Left lung (tissue), 4 donors: ENCODE measurements at regions not wholly inside any gene's neighbourhood (a gene's known extent, or its start where the extent isn't known, plus 50 kb on each side); places are given as distances from the start of the nearest gene placed in this dataset.

Source experiments
- ATAC-seq: fragments of 200-7000 bp; cut with Tn5 transposase; one replicate; pipeline ENCODE4 v1.9.1; 2020; ENCODE audit warnings: moderate library complexity
- DNase-seq, 4 donors: peaks; one replicate each; pipeline ENCODE4 v3.0.0-alpha.2; 2013 to 2020
- H3K27ac ChIP-seq, 2 donors: fragments of 200-600 bp; sonication (generic) in 1 of 2; one replicate each; pipeline versions ENCODE4 v1.5.0 to v1.8.0; 2020 to 2021
- H3K27me3 ChIP-seq, 2 donors: fragments of 200-600 bp; sonication (generic) in 1 of 2; one replicate each; pipeline versions ENCODE4 v1.5.0 to v1.8.0; 2020 to 2021
- H3K36me3 ChIP-seq, 2 donors: fragments of 200-600 bp; sonication (generic) in 1 of 2; one replicate each; pipeline versions ENCODE4 v1.5.0 to v1.8.0; 2020 to 2021
- H3K4me1 ChIP-seq, 2 donors: fragments of 200-600 bp; one replicate each; pipeline ENCODE4 v1.8.0; 2021
- H3K4me3 ChIP-seq, 2 donors: fragments of 200-600 bp; sonication (generic) in 1 of 2; one replicate each; pipeline versions ENCODE4 v1.5.0 to v1.8.0; 2020 to 2021; ENCODE audit warnings: mild to moderate bottlenecking in 1 of 2
- H3K9me3 ChIP-seq, 2 donors: fragments of 200-600 bp; sonication (generic) in 1 of 2; one replicate each; pipeline versions ENCODE4 v1.5.0 to v1.8.0; 2020 to 2021
- intact Hi-C, 2 donors: fragments of 100-400 bp; cut with DNase I; formaldehyde crosslinking; loops; one replicate each; pipeline versions ENCODE4 v1.11.2 to v1.14.2; 2022
- TF ChIP-seq, protein P1 (sequence below), 2 donors: fragments of 200-600 bp; sonication (generic) in 1 of 2; IDR thresholded peaks; one replicate each; pipeline versions ENCODE4 v1.5.0 to v1.8.0; 2021; ENCODE audit warnings: antibody characterized with exemption in 2 of 2
- donor health status: DM: no; HTN: yes; CAD: no.
- donor health status: DM: no; HTN: no; CAD: no.

GRCh38 chr14:34250959-34251358 is 211.1 kb downstream of the SPTSSA start:
- H3K27ac ChIP-seq: no peak overlapping the region
- no peak for ATAC-seq
- no peaks in the 10 kb centered on the region for H3K27me3 ChIP-seq
- no peak for DNase-seq
- no peaks in the 10 kb centered on the region for H3K36me3 ChIP-seq
- no peaks in the 10 kb centered on the region for H3K4me1 ChIP-seq
- intact Hi-C loops: no loop called here
- no peak overlapping the region for H3K4me3 ChIP-seq
- no peaks in the 10 kb centered on the region for H3K9me3 ChIP-seq
- TF ChIP-seq, protein P1, sequence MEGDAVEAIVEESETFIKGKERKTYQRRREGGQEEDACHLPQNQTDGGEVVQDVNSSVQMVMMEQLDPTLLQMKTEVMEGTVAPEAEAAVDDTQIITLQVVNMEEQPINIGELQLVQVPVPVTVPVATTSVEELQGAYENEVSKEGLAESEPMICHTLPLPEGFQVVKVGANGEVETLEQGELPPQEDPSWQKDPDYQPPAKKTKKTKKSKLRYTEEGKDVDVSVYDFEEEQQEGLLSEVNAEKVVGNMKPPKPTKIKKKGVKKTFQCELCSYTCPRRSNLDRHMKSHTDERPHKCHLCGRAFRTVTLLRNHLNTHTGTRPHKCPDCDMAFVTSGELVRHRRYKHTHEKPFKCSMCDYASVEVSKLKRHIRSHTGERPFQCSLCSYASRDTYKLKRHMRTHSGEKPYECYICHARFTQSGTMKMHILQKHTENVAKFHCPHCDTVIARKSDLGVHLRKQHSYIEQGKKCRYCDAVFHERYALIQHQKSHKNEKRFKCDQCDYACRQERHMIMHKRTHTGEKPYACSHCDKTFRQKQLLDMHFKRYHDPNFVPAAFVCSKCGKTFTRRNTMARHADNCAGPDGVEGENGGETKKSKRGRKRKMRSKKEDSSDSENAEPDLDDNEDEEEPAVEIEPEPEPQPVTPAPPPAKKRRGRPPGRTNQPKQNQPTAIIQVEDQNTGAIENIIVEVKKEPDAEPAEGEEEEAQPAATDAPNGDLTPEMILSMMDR (IDR thresholded peaks at IDR 0.05): no peak

DNA sequence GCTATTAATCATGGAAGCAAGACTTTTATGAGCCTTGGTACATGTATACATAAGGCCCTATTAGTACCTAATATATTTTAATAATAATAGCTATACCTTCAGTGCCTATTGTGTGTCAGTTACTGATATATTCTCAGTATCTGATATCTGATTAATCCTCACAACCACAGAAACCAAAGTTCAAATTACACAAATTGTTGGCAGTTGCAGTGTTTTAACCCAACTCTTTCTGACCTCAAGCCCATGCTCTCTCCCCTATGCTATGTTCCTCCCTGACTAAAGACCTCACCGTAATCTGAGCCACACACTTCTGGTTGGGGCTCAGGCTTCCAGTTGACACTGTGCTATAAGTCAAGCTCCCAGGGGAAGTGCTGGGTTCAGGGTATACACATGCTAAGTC is 214.4 kb downstream of the SPTSSA start:
- no peaks in the 10 kb centered on the region for H3K4me1 ChIP-seq
- TF ChIP-seq, protein P1 (IDR thresholded peaks at IDR 0.05): no peak

DNA sequence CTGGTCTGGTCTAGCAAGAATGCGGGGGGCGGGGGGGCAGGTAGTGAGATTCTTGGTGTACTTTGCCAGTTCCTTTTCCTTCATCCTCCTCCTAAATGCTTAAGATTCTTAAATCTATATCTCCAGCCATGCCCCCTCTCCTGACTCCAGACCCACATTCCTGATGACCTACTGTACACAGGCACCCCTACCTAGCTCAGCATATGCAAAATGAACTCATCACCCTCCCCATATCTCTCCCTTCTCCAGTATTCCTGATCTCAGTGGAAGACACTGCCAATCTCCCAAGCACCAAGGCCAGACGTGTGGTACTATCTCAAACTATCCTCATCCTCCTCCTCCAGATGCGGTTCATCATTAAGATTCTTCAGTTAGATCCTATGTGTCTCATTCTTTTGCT is 215.8 kb downstream of the SPTSSA start:
- Histone ChIP-seq H3K36me3 (no peaks in the 10 kb centered on the region), H3K4me3 (no peak overlapping the region), H3K27me3 (no peaks in the 10 kb centered on the region), H3K4me1 (no peaks in the 10 kb centered on the region), H3K9me3 (no peaks in the 10 kb centered on the region), H3K27ac (no peak overlapping the region)
- TF ChIP-seq, protein P1 (IDR thresholded peaks at IDR 0.05): no peak
- intact Hi-C loops: no loop called here
- no peak for DNase-seq
- ATAC-seq: no peak

More for the DNA sequence above, 214.4 kb downstream of the SPTSSA start:
- intact Hi-C loops: no loop called here
- no peak for ATAC-seq
- Histone ChIP-seq H3K4me3 (no peak overlapping the region), H3K27ac (no peak overlapping the region), H3K27me3 (no peaks in the 10 kb centered on the region), H3K36me3 (no peaks in the 10 kb centered on the region), H3K9me3 (no peaks in the 10 kb centered on the region)
- DNase-seq: no peak

GRCh38 chr14:34243401-34243800 is 218.6 kb downstream of the SPTSSA start:
- no peaks in the 10 kb centered on the region for H3K4me1 ChIP-seq
- DNase-seq: no peak
- H3K36me3 ChIP-seq: no peaks in the 10 kb centered on the region
- H3K27ac ChIP-seq: no peak overlapping the region
- no peak for ATAC-seq
- H3K9me3 ChIP-seq: no peaks in the 10 kb centered on the region
- no peaks in the 10 kb centered on the region for H3K27me3 ChIP-seq
- intact Hi-C loops: no loop called here
- TF ChIP-seq, protein P1 (IDR thresholded peaks at IDR 0.05): no peak
- no peak overlapping the region for H3K4me3 ChIP-seq

DNA sequence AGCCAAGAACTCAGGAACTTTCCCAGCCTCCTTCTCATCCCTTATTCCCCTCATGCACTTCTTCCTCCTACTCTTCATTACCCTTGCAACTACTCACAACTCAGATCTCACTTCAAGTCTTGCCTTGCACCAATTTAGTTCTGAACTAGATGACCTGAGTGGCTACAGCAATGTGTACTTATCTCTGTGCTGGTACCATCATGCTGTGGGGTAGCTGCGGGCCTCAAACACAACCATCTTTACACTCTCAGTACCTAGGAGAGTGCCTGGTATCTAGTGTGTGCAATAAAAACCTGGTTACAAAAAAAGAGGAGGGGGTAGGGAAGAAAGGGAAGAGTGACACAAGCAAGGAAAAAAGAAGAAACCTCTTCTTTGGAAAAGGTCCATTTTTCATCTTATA is 219.0 kb downstream of the SPTSSA start:
- H3K4me1 ChIP-seq: no peaks in the 10 kb centered on the region
- no peak for ATAC-seq
- no peak overlapping the region for H3K4me3 ChIP-seq
- no peak for DNase-seq
- no peaks in the 10 kb centered on the region for H3K36me3 ChIP-seq
- no peaks in the 10 kb centered on the region for H3K9me3 ChIP-seq
- intact Hi-C loops: no loop called here
- TF ChIP-seq, protein P1 (IDR thresholded peaks at IDR 0.05): no peak
- H3K27ac ChIP-seq: no peak overlapping the region
- no peaks in the 10 kb centered on the region for H3K27me3 ChIP-seq
